Neural crest cell (in vitro differentiated cells): ENCODE measurements at regions not wholly inside any gene's neighbourhood (a gene's known extent, or its start where the extent isn't known, plus 50 kb on each side); places are given as distances from the start of the nearest gene placed in this dataset.

Experiments used
- DNase-seq: peaks from one replicate; pipeline ENCODE4 v3.0.0; 2021; ENCODE audit warnings: low read depth, mixed read lengths, low spot score
- H3K27ac Mint-ChIP-seq: one replicate; pipeline ENCODE4 v1.8.0; 2021; ENCODE audit warnings: mild to moderate bottlenecking, mixed read lengths; ENCODE audit not compliant: unreplicated experiment
- H3K27me3 Mint-ChIP-seq: 2 replicates; pipeline ENCODE4 v1.8.0; 2021; ENCODE audit warnings: low read depth, mild to moderate bottlenecking, mixed read lengths
- H3K36me3 Mint-ChIP-seq: 2 replicates; pipeline ENCODE4 v1.8.0; 2021; ENCODE audit warnings: low read depth, mild to moderate bottlenecking, mixed read lengths
- H3K4me1 Mint-ChIP-seq: 2 replicates; pipeline ENCODE4 v1.8.0; 2021; ENCODE audit warnings: mixed read lengths
- H3K4me3 Mint-ChIP-seq: one replicate; pipeline ENCODE4 v1.8.0; 2021; ENCODE audit warnings: mild to moderate bottlenecking, mixed read lengths
- H3K9me3 Mint-ChIP-seq: 2 replicates; pipeline ENCODE4 v1.8.0; 2021; ENCODE audit warnings: mixed read lengths
- TF ChIP-seq, protein P1 (sequence below): fragments of 200-600 bp; sonication (generic); conservative IDR thresholded peaks from 2 replicates; pipeline ENCODE4 v1.5.0; 2021; ENCODE audit warnings: antibody characterized with exemption, mild to moderate bottlenecking

DNA sequence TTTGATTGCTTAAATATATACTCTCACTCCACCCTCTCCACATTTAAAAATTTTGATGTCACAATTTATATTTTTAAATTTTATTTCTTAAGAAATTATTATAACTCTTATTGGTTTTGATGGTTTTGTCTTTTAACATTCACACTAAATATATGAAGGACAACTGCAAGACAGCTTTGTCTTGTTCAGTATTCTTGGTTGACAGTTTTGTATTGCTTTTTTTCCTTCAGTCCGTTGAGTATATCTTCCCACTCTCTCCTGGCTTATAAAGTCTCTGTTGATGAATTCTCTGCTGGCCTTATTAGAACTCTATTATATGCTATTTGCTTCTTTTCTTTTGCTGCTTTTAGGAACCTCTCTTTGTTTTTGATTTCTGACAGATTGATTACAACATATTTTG lies 392.2 kb downstream of the C6orf118 start:
- no peaks in the 10 kb centered on the region for H3K27me3 Mint-ChIP-seq
- no peaks in the 10 kb centered on the region for H3K4me1 Mint-ChIP-seq
- no peak for DNase-seq
- TF ChIP-seq, protein P1, sequence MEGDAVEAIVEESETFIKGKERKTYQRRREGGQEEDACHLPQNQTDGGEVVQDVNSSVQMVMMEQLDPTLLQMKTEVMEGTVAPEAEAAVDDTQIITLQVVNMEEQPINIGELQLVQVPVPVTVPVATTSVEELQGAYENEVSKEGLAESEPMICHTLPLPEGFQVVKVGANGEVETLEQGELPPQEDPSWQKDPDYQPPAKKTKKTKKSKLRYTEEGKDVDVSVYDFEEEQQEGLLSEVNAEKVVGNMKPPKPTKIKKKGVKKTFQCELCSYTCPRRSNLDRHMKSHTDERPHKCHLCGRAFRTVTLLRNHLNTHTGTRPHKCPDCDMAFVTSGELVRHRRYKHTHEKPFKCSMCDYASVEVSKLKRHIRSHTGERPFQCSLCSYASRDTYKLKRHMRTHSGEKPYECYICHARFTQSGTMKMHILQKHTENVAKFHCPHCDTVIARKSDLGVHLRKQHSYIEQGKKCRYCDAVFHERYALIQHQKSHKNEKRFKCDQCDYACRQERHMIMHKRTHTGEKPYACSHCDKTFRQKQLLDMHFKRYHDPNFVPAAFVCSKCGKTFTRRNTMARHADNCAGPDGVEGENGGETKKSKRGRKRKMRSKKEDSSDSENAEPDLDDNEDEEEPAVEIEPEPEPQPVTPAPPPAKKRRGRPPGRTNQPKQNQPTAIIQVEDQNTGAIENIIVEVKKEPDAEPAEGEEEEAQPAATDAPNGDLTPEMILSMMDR, result no peak
- peaks cover 7% of the 10 kb centered on the region for H3K36me3 Mint-ChIP-seq
- H3K4me3 Mint-ChIP-seq, result no peak overlapping the region
- peaks cover 3% of the 10 kb centered on the region for H3K9me3 Mint-ChIP-seq
- H3K27ac Mint-ChIP-seq, result no peak overlapping the region

DNA sequence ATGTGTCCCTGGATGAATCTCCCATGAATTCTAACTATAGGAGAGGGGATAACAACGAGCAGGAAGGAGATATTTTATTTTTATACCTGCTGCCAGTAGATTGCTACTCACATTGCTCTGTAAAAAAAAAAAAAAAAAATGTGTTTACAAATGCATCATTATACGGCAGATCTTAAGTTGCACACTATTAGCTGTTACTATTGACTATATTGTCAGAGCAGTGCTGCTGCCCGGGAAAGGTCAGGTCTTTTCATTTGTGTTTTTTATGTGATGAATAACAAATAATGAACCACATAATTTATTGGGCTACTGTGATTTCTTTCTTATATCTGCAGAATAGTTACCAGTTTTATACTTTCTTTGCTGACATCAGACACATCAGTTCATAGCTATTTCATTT lies 393.3 kb downstream of the C6orf118 start:
- H3K4me3 Mint-ChIP-seq, result no peak overlapping the region
- H3K4me1 Mint-ChIP-seq, result peaks cover 7% of the 10 kb centered on the region
- H3K9me3 Mint-ChIP-seq, result peaks cover 3% of the 10 kb centered on the region
- TF ChIP-seq, protein P1, result no peak
- H3K27ac Mint-ChIP-seq, result peak overlapping the region; percentile 84
- no peak for DNase-seq
- H3K27me3 Mint-ChIP-seq, result no peaks in the 10 kb centered on the region
- peaks cover 7% of the 10 kb centered on the region for H3K36me3 Mint-ChIP-seq

GRCh38 chr6:164911873-164912580 lies 397.4 kb downstream of the C6orf118 start:
- no peak overlapping the region for H3K27ac Mint-ChIP-seq

GRCh38 chr6:164911151-164911550 lies 398.3 kb downstream of the C6orf118 start:
- no peak overlapping the region for H3K4me3 Mint-ChIP-seq
- H3K4me1 Mint-ChIP-seq, result peaks cover 7% of the 10 kb centered on the region
- TF ChIP-seq, protein P1, result no peak
- H3K27me3 Mint-ChIP-seq, result no peaks in the 10 kb centered on the region
- H3K9me3 Mint-ChIP-seq, result no peaks in the 10 kb centered on the region
- H3K27ac Mint-ChIP-seq, result no peak overlapping the region
- no peaks in the 10 kb centered on the region for H3K36me3 Mint-ChIP-seq
- no peak for DNase-seq

More at GRCh38 chr6:164911873-164912580, 397.4 kb downstream of the C6orf118 start:
- Mint-ChIP-seq H3K9me3 (no peaks in the 10 kb centered on the region), H3K4me1 (peaks cover 7% of the 10 kb centered on the region), H3K36me3 (no peaks in the 10 kb centered on the region), H3K27me3 (no peaks in the 10 kb centered on the region), H3K4me3 (no peak overlapping the region)
- DNase-seq, result no peak
- TF ChIP-seq, protein P1, result no peak

DNA sequence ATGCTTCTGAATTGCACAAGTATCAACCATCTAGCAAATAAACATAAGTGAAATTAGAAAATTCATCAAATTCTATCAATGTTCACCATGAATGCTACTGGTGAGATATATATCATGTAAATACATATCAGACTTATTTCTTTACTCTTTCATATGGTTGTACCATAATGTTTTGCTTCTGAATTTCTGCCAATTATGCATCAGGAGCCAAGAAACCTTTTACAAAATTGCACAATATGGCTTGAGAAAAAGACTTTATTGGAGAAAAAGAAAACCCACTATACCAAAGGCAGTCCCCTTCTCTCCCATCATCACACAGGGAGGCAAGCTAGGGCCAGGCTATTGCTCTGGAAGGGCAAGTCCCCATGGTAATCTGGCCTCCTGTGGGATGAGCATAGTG lies 402.6 kb downstream of the C6orf118 start:
- Mint-ChIP-seq H3K36me3 (no peaks in the 10 kb centered on the region), H3K9me3 (no peaks in the 10 kb centered on the region), H3K27ac (no peak overlapping the region), H3K4me1 (peaks cover 4% of the 10 kb centered on the region), H3K27me3 (no peaks in the 10 kb centered on the region), H3K4me3 (no peak overlapping the region)
- DNase-seq, result no peak
- TF ChIP-seq, protein P1, result no peak
